HG02610 (cell line): ENCODE measurements at regions not wholly inside any gene's neighbourhood (a gene's known extent, or its start where the extent isn't known, plus 50 kb on each side); places are given as distances from the start of the nearest gene placed in this dataset.

Source experiments
- ATAC-seq: cut with Tn5 transposase; IDR thresholded peaks from one replicate; pipeline ENCODE4 v1.9.1; 2021; ENCODE audit warnings: mild to moderate bottlenecking, moderate library complexity; ENCODE audit not compliant: unreplicated experiment

DNA sequence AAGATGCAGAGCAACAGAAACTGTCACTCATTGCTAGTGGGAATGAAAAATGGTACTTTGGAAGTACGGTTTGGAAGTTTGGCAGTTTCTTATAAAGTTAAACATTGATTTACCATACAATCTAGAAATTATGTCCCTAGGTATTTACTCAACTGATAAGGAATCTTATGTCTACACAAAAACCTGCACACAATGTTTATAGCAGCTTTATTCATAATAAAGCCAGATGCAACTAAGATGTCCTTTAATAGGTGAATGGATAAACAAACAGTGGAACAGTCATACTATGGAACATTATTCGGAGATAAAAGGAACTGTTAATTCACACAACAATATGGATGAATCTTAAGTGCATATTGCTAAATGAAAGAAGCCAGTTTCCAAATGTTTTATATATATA lies 96.2 kb upstream of the SIRPA start:
- no peak for ATAC-seq

DNA sequence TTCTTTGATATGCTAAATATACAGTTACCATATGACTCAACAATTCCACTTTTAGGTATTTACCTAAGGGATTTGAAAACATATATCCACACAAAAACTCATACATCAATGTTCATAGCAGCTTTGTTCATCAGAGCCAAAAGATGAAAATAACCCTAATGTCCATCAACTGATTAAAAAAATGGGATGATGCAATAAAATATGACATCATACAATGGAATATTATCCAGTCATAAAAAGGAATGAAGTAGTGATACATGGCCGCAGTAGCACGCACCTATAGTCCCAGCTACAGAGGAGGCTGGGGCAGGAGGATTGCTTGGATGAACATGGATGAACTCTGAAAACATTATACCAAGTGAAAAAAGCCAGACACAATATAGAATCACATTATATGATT lies 101.4 kb upstream of the SIRPA start:
- ATAC-seq, result no peak

GRCh38 chr20:1792274-1792673 lies 102.9 kb upstream of the SIRPA start:
- ATAC-seq, result no peak

DNA sequence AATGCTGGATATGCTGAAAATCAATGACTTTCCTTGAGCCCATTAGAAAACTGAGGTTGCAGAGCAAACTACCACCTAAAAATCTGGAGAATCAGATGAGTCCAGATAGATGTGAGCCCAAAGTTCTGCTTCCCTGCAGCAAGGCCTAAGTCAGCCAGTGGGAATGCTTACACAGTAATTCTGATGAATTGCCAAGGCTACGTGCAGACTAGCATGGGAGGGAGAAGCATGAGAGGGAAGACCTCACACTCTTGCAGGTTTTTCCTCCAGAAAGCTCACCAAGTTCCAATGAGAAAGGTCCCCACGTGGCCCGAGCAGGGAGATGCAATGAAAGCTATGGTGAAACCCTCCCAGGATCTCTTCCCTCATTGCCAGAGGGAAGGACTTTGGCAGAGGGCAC lies 104.8 kb upstream of the SIRPA start:
- no peak for ATAC-seq

- no peak for ATAC-seq
Observed at GRCh38 chr20:1788044-1788443, 107.2 kb upstream of the SIRPA start.

- no peak for ATAC-seq
Observed at GRCh38 chr20:1786486-1786885, 108.7 kb upstream of the SIRPA start.

- ATAC-seq, result no peak
Observed at GRCh38 chr20:1784586-1784985, 110.6 kb upstream of the SIRPA start.

DNA sequence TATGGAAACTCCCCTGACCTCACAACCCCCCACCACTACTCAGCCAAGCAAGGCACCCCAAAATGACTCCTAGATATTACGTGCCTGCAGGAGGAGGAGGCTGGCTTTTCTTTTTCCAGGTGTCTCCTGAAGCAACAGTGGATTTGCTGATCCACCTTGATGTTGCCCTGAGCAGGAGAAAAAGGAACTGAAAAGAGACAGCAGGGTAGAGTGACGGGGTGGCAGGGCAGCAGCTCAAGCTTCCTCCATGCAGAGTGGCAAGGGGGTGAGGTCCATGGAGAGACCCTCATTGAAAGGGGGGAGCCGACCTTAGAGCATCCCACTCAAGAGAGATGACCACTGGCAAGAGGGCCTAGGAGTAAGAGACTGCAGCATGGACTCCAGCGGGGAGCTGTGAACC lies 112.0 kb upstream of the SIRPA start:
- no peak for ATAC-seq

DNA sequence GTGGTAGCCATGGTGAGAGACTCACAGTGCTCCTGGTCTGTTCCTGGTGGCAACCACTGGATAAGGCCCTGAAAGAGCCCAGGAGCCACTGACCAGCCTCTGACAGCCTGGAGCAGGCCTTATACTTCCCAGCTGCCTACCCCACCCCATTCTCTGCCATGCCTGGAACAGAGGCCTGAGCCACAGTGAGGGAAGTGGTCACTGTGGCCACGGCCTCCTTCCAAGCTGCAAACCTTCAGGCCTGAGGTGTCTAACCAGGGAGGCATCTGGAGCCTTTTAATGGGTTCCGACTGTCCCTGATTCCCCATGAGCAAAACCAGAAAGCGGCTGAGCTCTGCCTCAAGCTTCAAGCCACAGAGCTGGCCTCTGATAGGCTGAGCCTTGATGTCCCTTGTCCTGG lies 113.0 kb upstream of the SIRPA start:
- ATAC-seq, result no peak

DNA sequence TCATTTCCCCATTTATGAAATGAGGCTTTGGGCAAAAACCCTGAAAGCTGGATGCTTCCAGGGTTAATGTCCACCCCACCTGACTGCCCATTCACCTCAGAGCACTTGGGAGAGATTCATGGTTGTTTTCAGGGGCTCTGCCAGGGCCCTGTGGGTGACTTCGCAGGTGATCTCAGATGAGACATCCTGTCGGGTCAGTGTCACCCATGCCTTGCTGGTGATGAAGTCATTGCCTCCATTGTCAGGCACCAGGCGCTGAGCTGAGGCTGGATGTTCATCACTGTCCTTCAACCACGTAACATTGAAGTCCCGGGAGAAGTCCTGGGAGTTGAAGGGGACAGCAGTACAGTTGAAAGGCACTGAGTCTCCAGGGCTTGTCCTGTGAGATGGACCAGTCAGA lies 115.6 kb upstream of the SIRPA start:
- ATAC-seq, result no peak

DNA sequence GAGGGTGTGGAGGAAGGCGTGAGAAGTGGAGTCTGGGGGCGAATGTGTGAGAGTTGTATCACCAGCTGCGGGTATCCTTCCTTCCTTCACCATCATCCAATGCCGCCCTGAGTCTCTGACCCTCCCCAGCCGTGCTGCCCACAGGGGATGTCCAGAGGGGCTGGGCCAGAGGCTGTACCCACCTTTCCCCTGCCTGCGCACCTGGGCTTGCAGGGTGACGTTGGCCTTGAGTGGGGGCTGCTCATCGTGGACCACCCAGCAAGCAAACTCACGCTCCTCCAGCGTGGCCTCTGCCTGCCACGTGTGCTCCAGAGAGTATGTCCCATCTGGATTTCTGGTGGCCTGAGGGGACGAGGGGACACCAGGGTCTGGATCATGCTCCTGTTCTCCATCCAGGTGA lies 116.9 kb upstream of the SIRPA start:
- ATAC-seq, result no peak

DNA sequence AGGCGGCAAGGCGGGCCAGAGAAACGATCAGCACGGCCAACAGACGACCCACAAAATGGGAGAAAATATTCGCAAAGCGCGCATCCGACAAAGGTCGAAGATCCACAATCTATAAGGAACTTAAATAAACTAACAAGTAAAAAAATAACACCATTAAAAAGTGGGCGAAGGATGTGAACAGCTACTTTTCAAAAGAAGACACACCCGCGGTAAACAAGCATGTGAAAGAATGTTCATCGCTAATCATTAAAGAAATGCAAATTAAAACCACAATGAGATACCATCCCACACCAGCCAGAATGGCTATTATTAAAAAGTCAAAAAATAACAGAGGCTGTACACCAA lies 117.8 kb upstream of the SIRPA start:
- no peak for ATAC-seq

- ATAC-seq, result peak; percentile 80
Observed at GRCh38 chr20:1776681-1777475, 118.3 kb upstream of the SIRPA start.

DNA sequence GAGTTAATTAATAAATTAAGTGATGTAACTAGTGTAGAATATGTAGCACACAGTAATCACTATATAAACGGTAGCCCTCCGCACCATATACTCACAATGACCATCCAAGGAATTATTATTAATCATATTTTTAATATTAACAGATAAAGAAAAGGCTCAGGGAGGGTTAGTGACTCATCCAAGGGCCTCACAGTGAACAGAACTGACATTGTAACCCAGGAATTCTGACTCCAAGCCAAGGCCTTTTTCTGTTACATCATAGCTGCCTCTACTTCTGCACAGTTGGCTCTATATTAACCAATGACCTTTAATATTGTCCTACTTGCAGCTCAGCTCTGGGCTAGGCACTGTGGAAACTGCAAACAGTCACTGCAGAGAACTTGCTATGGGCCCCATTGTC lies 117.5 kb upstream of the SIRPG start:
- ATAC-seq, result no peak

GRCh38 chr20:1774479-1774878 lies 116.9 kb upstream of the SIRPG start:
- no peak for ATAC-seq

DNA sequence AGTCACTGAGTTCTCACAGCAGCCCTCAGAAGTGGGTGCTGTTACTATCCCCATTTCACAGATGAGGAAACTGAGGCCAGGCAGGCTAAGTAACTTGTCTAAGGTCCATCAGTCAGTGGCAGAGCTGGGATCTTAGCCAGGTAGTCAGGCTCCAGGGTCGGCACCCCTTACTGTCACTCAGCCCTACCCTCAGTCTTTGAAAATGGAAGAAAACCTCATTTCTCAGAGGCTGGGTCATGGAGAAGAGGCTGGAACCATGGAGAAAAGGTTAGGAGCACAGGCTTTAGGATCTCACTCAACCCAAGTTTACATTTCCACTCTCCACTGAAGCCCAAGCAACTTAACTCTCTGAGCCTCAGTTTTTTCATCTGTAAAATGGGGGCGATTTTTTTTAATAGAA lies 116.2 kb upstream of the SIRPG start:
- no peak for ATAC-seq

DNA sequence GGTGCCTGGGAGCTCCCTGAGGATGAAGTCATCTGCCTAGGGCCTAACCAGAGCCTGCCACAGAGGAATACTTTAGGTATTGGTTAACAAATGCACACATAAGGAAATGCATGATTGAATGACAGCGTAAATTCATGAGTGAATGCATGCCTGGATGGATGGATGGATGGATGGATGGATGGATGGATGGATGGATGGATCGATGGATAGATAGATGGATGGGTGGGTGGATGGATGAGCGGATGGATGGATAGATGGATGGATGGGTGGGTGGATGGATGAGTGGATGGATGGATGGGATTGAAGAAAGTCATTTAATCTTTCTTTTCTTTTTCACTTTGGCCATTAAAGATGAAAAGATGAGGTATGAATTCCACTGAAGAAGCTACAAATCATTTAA lies 111.9 kb upstream of the SIRPG start:
- ATAC-seq, result no peak

DNA sequence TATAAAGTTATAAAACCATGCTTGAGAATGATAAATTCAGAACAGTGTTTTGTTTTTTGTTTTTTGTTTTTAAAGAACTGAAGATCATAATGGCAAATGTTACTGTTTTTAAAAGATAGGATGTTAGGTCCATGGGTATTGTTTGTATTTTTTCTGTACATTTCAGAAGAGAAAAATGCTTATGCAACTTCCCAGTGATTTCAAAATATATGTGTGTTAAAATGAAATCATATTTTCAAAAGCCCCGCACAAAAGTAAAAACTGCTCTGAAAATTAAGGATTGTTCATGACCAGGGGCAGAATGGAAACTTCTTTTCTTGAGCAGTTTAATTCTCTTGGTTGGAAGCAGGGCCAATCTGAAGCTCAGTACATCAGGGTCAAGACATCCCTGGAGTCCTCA lies 109.2 kb upstream of the SIRPG start:
- no peak for ATAC-seq

DNA sequence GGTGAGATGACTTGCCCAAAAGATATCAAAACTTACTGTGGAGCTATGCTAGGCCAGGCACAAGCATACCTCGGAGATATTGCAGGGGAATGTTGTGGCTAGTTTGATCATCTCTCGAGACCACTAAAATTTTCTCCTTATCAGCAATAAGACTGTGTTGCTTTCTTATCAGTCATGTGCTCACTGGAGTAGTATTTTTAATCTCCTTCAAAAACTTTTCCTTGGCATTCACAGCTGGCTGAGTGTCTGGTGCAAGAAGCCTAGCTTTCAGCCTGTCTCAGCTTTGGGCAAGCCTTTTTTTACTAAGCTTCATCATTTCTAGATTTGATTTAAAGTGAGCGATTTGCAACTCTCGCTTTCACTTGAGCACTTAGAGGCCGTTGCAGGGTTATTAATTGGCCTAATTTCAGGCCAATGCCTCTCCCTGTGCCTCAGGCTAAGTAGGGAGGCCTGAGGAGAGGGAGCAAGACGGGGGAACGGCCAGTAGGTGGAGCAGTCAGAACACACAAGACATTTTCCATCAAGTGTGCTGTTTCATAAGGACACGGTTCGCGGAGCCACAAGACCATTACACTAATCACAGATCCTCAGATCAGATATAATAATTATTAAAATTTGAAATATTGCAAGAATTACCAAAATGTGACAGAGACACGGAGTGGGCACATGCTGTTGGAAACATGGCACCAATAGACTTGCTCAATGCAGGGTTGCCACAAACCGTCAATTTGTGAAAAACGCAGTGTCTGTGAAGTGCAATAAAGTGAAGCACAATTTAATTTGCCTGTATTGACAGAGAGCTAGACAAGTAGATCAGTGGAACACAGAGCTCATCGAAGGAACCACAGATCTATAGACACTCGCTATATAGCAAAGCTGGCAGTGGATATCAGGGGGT lies 106.8 kb upstream of the SIRPG start:
- ATAC-seq, result peak; percentile 55

- ATAC-seq, result no peak
Observed at GRCh38 chr20:1761598-1761997, 104.0 kb upstream of the SIRPG start.

DNA sequence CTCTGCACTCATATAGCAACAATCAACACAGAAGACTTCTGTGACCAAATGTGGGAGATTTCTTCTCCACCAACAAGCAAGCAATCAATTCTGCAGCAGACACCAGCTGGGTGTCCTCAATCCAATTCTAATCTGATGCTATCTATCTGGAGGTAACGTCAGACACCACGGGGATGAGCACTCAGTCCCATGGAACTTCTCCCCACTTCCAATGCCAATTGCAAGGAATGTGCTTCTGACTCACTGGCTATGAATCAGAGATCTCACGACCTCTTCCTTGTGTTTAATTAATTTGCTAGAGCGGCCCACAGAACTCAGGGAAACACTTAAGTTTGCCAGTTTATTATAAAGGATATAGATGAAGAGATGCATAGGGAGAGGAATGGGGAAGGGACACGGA lies 103.5 kb upstream of the SIRPG start:
- ATAC-seq, result no peak

- no peak for ATAC-seq
Observed at GRCh38 chr20:1758765-1759164, 101.2 kb upstream of the SIRPG start.
